Mesothelial cell of epicardium (in vitro differentiated cells): ENCODE measurements at regions not wholly inside any gene's neighbourhood (a gene's known extent, or its start where the extent isn't known, plus 50 kb on each side); places are given as distances from the start of the nearest gene placed in this dataset.
A peak's percentile ranks its signal among the peaks of the same experiment; 100 is the strongest.
"Not testable (repeated sequence)": the region's sequence is repeated elsewhere in the genome, so short reads cannot be mapped to it uniquely, and the experiment has no call there.

Experiments used
- DNase-seq, 2 experiments: peaks; one replicate each; pipeline ENCODE4 v3.0.0; 2021; ENCODE audit warnings: low spot score in 2 of 2; ENCODE audit not compliant: unreplicated experiment in 2 of 2
- H3K27ac Mint-ChIP-seq: 2 replicates; pipeline ENCODE4 v1.8.0; 2021; ENCODE audit warnings: mixed read lengths
- H3K27me3 Mint-ChIP-seq: 2 replicates; pipeline ENCODE4 v1.8.0; 2021; ENCODE audit warnings: low read depth, mixed read lengths
- H3K36me3 Mint-ChIP-seq: 2 replicates; pipeline ENCODE4 v1.8.0; 2021; ENCODE audit warnings: mixed read lengths
- H3K4me1 Mint-ChIP-seq: 2 replicates; pipeline ENCODE4 v1.8.0; 2021; ENCODE audit warnings: mixed read lengths
- H3K4me3 Mint-ChIP-seq: 2 replicates; pipeline ENCODE4 v1.8.0; 2021; ENCODE audit warnings: mild to moderate bottlenecking, moderate library complexity, mixed read lengths
- H3K9me3 Mint-ChIP-seq: 2 replicates; pipeline ENCODE4 v1.8.0; 2021; ENCODE audit warnings: mixed read lengths
- TF ChIP-seq, protein P1 (sequence below): fragments of 200-600 bp; sonication (generic); IDR thresholded peaks from one replicate; pipeline ENCODE4 v1.5.0; 2021; ENCODE audit warnings: antibody characterized with exemption; ENCODE audit not compliant: unreplicated experiment

DNA sequence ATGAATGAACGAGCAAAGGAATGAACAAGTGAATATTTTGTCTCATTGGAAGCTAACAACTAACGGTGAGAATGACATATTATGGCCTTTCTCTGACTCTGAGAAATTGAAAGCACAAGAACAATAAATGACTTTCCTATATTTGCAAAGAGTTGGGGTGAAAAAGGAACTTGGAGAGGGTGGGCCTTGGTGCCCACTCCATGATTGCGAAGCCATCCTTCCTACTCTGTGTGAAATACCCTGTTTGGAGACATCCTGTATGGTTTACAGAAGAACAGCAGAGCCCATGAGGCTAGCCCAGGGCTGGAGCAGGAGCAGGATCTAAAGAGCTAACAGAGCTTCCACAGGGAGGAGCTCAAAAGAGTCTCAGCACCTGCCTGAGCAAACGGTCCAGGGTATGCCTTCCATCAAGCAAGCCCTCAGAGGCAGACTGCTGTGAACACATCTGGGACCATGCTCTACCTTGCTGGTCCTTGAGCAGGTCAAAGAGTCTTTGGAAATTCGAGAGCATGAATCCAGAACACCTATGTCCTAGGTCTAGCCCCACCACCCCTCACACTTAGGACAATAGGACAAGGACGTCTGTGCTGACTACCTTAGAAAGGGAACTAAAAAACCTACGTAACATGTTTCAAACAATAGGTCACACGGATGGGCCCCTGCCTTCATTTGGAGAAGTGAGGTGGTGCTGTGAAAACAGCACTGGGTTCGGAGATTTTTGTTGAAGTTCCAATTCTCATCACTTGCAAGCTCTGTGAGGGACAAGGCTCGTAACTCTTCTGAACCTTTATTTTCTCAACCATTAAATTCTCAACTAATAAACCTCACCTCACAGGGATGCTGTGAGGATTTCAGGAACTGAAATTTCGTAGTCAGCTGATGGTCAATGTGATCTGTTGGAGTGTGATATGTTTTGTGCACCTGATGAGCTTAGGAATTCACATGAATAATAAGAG is 377.4 kb downstream of the RRAGC start:
- H3K27ac Mint-ChIP-seq: no peak overlapping the region
- no peaks in the 10 kb centered on the region for H3K4me1 Mint-ChIP-seq
- H3K4me3 Mint-ChIP-seq: no peak overlapping the region
- peaks cover 18% of the 10 kb centered on the region for H3K9me3 Mint-ChIP-seq
- no peaks in the 10 kb centered on the region for H3K36me3 Mint-ChIP-seq
- DNase-seq: no peak
- peaks cover 91% of the 10 kb centered on the region for H3K27me3 Mint-ChIP-seq
- TF ChIP-seq, protein P1, sequence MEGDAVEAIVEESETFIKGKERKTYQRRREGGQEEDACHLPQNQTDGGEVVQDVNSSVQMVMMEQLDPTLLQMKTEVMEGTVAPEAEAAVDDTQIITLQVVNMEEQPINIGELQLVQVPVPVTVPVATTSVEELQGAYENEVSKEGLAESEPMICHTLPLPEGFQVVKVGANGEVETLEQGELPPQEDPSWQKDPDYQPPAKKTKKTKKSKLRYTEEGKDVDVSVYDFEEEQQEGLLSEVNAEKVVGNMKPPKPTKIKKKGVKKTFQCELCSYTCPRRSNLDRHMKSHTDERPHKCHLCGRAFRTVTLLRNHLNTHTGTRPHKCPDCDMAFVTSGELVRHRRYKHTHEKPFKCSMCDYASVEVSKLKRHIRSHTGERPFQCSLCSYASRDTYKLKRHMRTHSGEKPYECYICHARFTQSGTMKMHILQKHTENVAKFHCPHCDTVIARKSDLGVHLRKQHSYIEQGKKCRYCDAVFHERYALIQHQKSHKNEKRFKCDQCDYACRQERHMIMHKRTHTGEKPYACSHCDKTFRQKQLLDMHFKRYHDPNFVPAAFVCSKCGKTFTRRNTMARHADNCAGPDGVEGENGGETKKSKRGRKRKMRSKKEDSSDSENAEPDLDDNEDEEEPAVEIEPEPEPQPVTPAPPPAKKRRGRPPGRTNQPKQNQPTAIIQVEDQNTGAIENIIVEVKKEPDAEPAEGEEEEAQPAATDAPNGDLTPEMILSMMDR: no peak

GRCh38 chr1:38479662-38480061 is 379.9 kb downstream of the RRAGC start:
- not testable (repeated sequence) for H3K27ac Mint-ChIP-seq, DNase-seq

DNA sequence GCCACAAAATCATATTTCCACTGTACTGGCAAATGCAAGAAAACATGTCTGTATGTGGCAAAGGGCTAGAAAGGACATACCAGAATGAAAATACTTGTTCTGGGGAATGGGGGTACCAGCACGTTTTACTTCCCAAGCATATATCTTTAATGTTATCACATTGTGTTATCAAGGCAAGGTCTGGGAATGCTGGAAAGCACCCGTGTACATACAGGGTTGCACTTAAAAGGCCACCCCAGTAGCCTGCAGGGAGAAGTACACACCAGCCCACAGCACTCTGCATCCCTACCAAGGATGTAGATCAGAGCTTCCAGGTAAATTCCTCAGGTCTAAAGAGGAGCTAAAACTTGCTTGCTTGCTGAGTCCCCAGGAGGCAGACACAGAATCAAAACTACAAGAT is 381.8 kb downstream of the RRAGC start:
- no peak overlapping the region for H3K27ac Mint-ChIP-seq
- H3K36me3 Mint-ChIP-seq: no peaks in the 10 kb centered on the region
- H3K4me1 Mint-ChIP-seq: peaks cover 14% of the 10 kb centered on the region
- H3K27me3 Mint-ChIP-seq: peaks cover 94% of the 10 kb centered on the region
- peaks cover 18% of the 10 kb centered on the region for H3K9me3 Mint-ChIP-seq
- no peak overlapping the region for H3K4me3 Mint-ChIP-seq
- TF ChIP-seq, protein P1: no peak
- DNase-seq: peak in 1 of 2 experiments; percentile 10

More at GRCh38 chr1:38479662-38480061, 379.9 kb downstream of the RRAGC start:
- H3K36me3 Mint-ChIP-seq, H3K4me3 Mint-ChIP-seq: not testable (repeated sequence)
- Mint-ChIP-seq H3K4me1 (peaks cover 14% of the 10 kb centered on the region), H3K27me3 (peaks cover 92% of the 10 kb centered on the region), H3K9me3 (peaks cover 18% of the 10 kb centered on the region)

DNA sequence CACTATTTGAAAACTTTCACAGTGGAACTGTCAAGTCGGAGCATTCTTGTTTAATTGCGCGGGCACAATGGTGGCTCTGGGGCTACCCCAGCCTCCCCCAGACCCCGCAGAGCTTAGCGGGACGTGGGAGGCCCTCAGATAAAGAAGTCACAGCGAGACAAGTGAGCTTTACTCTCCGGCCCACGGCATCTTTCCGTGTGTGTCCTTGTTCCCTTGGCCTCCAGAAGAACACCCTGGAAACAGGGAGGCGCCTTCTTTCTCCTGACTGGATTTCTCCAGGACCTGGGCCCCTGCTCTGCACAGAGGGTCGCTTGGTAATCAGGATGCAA is 382.8 kb downstream of the RRAGC start:
- H3K4me1 Mint-ChIP-seq: peaks cover 14% of the 10 kb centered on the region
- peak in 1 of 2 experiments; percentile 31 for DNase-seq
- TF ChIP-seq, protein P1: no peak
- peaks cover 22% of the 10 kb centered on the region for H3K9me3 Mint-ChIP-seq
- H3K36me3 Mint-ChIP-seq: no peaks in the 10 kb centered on the region
- no peak overlapping the region for H3K27ac Mint-ChIP-seq
- peaks cover 93% of the 10 kb centered on the region for H3K27me3 Mint-ChIP-seq
- H3K4me3 Mint-ChIP-seq: peak overlapping the region; percentile 63

DNA sequence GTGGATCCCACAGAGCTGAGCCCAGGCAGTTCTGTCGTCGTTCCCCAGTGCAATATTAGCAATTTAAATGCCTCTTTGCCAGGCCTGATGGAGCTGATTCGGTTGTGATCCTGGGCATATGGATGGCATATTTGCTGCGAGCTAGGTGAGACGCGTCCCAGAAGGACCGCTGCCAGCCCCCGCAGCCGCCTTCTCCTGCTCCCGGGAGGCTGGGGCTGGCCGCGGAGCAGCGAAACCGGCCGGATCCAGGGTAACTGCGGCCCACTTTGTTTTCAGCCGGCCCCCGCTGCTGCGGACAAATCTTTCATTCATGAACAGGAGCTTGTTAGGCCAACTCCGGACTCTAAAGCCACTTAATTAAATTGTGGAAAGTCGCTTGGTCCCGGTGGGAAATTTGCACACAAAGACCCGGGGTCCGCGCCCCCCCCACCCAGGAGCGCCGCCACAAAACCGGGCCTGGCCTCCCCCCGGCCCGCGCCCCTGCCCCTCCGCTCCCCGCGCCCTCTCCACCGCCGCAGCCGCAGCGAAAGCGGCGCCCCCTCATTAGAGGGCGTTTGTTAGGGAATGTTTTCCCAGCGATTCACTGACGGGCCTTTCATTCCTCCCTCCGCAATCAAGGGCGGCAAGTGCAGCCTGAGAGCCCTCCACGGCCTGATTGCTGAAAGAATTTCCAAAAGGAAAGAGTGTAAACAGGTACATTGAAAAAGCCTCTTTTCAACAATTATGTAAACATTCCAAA is 383.3 kb downstream of the RRAGC start:
- Mint-ChIP-seq H3K27ac (no peak overlapping the region), H3K36me3 (no peaks in the 10 kb centered on the region), H3K4me3 (peak overlapping the region; percentile 63), H3K27me3 (peaks cover 92% of the 10 kb centered on the region), H3K4me1 (peaks cover 14% of the 10 kb centered on the region), H3K9me3 (peaks cover 22% of the 10 kb centered on the region)
- TF ChIP-seq, protein P1: no peak
- DNase-seq: peak in 1 of 2 experiments; percentile 41

DNA sequence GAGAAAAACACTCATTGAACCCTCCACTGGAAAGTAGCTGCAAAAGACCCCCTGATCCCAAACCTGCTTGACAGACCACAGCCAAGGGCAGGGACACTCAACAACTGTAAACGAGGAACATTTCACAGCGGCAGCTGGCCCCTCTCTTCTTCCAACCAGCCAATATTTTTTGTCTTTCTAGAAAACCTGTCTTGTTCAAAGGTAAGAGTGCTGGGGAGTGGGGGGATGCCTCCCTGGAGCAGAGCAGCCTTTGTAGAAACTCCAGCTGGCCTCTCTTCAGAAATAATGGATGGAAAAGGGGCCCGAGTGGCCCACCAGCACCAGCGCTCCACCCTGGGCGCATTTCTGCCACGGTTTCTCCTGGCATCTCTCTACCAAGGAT is 384.0 kb downstream of the RRAGC start:
- Mint-ChIP-seq H3K9me3 (peaks cover 22% of the 10 kb centered on the region), H3K36me3 (no peaks in the 10 kb centered on the region), H3K27me3 (peaks cover 90% of the 10 kb centered on the region), H3K27ac (no peak overlapping the region), H3K4me3 (peak overlapping the region; percentile 21), H3K4me1 (peaks cover 14% of the 10 kb centered on the region)
- TF ChIP-seq, protein P1: no peak
- peak in 1 of 2 experiments; percentile 24 for DNase-seq
